NCI-H2171 treated with DMSO at 0.1 percent for 48 hours (cell line): ENCODE measurements at regions not wholly inside any gene's neighbourhood (a gene's known extent, or its start where the extent isn't known, plus 50 kb on each side); places are given as distances from the start of the nearest gene placed in this dataset.

Experiments
- DNase-seq: peaks from one replicate; lab custom pipeline; 2025; lab: John Stamatoyannopoulos, UW

GRCh38 chr6:26216359-26216885, 129.2 kb downstream of the HFE start:
- DNase-seq = peak; percentile 99

GRCh38 chr6:26216886-26217713, 129.9 kb downstream of the HFE start:
- DNase-seq = peak; percentile 95

- DNase-seq = peak; percentile 43
These were observed 130.5 kb downstream of the HFE start for GRCh38 chr6:26217714-26218075.

- no peak for DNase-seq
These were observed 131.6 kb downstream of the HFE start for GRCh38 chr6:26218824-26219223.

DNA sequence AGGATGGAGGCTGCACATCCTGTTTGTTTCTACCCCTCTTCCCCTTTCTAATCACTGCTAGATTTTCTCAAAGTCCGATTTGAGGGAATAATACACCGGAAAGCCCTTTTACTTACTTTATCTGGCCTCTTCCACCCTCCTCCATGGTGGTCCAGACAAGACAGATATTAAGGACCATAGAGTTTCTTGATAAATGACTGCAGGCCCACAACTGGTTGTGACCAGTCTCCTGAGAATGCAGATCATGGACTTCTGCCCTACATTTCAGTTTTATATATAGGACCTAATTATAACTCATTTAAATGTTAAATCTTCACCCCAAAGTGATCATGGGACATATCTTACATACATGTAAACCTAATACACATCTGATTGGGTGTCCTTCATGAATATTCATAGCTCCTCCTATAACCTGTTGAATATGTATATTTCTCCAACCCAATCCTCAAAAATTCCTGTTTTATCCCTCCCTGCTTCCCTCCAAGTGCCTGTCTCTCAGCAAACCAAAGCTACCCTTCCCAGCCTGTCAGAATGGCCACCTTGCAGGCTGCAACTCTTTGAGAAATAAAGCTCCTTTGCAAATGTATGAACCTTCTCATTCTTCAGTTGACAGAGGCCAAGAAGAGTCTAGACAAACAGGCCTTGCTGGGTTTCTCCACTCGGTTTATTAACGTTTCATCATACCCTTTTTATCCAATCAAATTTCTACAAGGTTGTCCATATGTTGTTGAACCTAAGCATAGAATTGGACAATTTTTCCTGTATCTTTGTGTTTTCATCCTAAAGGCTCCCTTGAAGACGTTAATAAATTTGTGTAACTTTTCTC, 133.1 kb downstream of the HFE start:
- no peak for DNase-seq

- DNase-seq = no peak
These were observed 134.0 kb downstream of the HFE start for GRCh38 chr6:26221186-26221585.

DNA sequence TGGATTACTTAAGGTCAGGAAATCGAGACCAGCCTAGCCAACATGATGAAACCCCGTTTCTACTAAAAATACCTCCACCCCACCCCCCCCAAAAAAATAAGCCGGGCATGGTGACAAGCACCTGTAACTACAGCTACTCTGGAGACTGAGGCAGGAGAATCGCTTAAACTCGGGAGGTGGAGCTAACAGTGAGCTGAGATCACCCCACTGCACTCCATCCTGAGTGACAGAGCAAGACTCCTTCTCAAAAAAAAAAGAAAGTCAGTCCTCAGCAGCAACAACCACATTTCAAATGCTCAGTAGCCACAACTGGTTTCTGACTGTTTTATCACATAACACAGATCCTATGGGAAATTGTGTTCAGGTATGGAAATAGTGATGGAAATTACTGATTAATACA, 135.3 kb downstream of the HFE start:
- peak; percentile 50 for DNase-seq

DNA sequence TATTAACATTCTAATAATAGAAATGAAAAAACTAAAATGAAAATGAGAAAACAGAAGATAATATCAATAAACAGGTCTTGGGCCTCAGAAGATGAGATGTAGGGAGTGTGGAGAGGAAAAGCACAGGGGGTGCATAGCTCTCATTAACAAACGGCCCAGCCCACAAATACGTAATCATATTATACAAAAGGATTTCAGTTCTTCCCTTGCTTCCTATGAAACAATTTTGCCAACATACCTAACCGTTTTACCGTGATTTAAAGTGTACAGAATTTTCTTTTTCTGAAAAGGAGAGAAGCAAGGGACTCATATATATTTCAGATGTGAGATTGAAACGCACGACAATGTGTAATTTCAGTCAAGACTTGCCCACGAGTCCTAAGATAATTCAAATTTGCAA, 136.0 kb downstream of the HFE start:
- peak; percentile 74 for DNase-seq

DNA sequence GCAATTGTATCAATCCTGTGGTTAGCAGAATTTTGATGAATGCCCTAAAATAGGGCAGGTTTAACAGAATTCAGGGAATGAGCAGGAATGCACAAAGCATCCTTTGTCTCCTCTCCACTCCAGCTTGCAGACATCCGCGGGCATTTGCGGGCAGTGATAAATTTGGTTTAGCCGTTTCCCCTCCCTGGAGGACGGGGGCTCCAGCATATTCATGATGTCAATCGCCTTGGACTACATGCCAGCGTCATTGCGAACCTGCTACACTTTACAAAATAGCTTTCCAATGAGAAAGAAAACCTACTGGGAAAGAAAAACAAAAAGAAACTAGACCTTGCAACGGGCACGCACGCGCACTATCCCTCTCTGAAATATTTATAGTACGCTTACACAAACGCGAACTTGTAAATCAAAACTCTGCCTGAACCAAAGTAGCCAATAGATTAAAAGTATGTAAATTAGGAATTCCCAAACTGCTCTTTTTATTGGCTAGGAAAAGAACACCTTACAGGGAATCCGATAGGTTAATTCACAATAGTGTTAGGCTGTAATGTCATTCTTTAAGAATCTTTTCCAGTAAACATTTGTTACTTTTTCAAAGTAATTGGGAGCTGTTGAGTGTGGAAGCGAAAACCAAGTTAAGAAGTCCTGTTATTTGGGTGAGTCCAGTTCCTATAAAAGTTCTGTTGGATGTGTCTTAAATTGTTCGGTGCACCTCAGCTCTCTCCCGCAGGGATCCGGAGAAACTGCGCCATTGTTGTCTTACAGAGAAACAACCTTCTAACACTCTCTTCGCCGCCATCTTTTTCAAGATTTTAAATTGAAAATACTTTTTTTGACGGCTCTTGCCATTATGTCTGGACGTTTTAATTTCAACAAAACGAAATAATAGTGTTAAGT, 136.7 kb downstream of the HFE start:
- peak; percentile 98 for DNase-seq

- DNase-seq = no peak
These were observed 137.3 kb downstream of the HFE start for GRCh38 chr6:26224547-26224912.

DNA sequence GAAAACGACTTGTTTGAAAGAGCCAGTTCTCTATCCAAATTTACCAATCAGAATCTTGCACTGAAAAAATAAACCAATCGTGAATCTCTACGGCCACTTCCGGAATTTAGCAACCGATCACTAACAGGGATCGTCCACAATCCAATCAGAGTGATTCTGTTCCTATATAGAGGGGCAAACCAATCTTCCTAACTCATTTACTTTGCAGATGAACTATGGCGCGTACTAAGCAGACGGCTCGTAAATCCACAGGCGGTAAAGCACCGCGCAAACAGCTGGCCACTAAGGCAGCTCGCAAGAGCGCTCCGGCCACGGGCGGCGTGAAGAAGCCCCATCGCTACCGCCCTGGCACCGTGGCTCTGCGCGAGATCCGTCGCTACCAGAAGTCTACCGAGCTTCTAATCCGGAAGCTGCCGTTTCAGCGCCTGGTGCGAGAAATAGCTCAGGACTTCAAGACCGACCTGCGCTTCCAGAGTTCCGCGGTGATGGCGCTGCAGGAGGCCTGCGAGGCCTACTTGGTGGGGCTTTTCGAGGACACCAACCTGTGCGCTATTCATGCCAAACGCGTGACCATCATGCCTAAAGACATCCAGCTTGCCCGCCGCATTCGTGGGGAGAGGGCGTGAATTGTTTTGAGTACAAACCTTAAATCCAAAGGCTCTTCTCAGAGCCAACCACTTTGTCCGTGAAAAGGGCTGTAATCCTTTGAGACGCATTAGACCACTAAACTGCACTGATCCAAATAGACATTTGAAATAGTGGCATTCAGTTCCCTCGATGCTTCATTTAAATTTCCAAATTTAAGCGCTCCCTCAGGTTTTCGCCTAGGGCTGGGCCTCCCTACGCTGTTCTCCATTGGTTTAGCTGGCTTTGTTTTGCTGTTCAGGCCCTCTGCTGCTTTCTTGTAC, 138.0 kb downstream of the HFE start:
- no peak for DNase-seq

DNA sequence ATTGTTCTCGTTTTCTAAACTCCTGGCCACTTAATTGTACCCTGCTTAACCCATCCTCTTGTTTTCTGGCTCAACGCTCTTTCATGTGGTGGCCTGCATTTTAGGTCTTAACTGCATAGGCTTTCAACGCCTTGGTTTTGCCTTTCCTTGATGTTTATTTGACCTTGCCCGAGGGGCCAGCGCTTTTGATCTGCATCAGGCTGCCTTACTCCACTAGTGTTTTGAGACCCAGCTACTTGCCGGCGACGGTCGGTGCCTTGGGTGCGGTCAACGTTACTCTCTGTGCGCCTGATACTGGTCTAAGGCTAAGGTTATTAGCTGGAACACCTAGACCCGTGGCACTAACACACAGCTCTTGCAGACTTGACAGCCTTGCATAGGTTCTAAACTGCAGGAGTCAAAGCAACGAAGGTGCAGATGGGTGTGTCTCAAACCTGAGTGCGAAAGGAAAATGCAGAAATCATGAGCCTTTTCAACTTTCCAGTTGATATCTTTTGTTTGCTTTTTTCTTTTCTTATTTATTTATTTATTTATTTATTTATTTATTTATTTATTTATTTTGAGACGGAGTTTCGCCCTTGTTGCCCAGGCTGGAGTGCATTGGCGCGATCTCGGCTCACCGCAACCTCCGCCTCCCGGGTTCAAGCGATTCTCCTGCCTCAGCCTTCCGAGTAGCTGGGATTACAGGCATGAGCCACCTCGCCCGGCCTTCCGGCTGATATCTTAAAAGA, 138.8 kb downstream of the HFE start:
- DNase-seq = no peak

DNA sequence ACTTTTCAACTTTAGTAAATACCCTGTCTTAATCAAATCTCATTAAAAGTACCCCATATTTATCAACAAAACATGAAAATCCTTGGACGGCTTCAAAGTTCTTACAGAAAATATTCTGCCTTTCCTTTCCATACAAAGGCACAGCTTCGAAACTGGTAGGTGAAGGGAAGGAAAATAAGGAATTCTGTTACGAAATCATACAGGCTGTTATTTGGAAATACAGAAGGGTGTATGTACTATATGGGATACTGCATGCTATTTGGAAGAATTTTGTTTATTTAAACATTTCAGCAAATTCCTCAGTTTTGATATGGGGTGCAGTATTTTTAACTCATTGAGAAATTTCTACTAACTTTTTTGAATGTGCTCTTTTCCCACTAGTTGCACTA, 138.4 kb upstream of the BTN3A2 start:
- no peak for DNase-seq

GRCh38 chr6:26230351-26230750, 134.6 kb upstream of the BTN3A2 start:
- DNase-seq = no peak

GRCh38 chr6:26231006-26231587, 133.9 kb upstream of the BTN3A2 start:
- DNase-seq = no peak

- DNase-seq = no peak
These were observed 132.6 kb upstream of the BTN3A2 start for GRCh38 chr6:26232306-26232939.

DNA sequence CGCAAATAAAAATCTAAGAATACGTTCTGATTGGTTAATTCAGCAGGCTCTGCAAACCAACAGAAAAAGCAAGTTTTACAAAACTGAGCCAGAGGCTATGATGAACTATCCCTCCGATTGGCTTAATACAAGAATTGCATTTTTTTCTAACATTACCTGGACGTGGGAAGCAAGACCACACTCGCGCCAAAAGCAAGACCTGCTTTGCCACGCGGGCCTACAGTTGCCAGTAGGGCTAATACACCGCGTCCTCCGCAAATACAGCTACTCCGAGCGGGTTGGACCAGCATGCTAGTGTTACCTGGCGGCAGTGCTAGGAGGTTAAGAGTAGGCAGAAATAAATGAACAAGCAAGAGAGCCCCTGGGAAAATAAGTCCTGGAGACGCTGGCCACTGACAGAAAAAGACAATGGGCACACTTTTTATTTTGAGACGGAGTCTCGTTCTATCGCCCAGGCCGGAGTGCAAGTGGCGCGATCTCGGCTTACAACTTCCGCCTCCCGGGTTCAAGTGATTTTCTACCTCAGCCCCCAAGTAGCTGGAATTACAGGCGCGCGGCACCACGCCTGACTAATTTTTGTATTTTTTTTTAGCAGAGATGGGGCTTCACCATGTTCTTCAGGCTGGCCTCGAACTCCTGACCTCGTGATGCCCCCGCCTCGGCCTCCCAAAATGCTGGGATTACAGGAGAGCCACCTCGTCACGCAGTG, 131.9 kb upstream of the BTN3A2 start:
- no peak for DNase-seq

- DNase-seq = no peak
These were observed 131.2 kb upstream of the BTN3A2 start for GRCh38 chr6:26233649-26234420.
